HG03469 (cell line): ENCODE measurements at regions not wholly inside any gene's neighbourhood (a gene's known extent, or its start where the extent isn't known, plus 50 kb on each side); places are given as distances from the start of the nearest gene placed in this dataset.
"Not testable (repeated sequence)": the region's sequence is repeated elsewhere in the genome, so short reads cannot be mapped to it uniquely, and the experiment has no call there.

Experiments used
- ATAC-seq: cut with Tn5 transposase; IDR thresholded peaks from one replicate; pipeline ENCODE4 v1.9.1; 2021; ENCODE audit warnings: mild to moderate bottlenecking, moderate library complexity, moderate number of reproducible peaks; ENCODE audit not compliant: unreplicated experiment

DNA sequence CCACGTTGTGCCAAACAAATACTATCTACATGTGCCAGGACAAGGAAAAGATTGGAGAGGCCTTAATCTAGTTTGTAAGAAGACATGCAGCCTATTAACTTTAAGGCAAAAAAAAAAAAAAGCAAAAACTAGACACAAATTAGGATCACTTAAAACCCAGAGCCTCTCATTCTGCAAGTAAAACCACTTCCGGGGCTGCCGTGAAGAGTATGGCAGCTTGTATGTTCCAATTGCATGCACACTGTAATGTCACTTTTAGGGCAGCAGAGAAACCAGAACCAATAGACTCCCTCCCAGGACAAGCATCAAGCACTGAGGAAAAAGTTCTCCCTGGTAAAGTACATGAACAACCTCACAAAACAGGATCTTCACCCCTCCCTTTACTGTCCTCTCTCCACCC lies 70.6 kb downstream of the RSL24D1 start:
- ATAC-seq, result no peak

DNA sequence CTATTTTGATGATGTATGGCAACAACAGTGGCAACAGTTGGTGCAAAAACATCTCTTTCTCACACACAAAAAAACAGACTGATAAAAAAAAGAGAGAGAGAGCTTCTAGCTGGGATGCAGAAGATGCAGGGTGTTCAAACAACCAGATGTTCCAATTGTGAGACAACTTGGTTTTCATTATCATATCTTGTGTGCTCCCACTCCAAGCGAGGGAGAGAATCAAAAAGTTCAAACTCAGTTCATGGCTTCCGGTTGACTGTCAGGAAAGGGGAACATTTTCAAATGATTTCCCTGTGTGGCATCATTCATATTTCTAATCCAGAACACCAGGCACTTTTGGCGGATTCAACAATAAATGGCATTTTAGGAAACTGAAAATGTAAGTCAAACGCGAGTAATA lies 72.1 kb downstream of the RSL24D1 start:
- ATAC-seq, result no peak

DNA sequence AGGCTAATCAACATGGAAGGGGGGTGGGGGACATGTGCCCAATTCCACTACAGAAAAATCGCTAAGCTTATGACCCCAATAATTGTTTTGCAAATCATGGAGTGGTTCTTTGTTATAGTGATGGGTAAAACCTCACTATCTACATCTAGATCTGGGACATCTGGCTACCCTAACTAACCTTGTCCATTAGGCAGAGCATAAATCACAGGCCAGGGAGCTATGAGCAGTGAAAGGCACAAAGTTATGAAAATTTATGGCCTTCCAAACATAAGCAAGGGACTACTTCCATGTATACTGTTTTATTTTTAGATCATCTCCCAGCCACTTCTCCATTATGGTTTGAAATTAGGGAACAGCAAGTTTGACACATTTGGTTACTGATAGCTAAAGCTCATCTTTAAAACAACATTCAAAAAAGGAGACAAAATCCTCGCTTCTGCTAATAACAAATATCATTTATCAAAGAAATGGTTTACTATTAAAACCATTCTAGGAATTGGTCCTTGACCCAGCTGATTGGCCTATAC lies 78.3 kb downstream of the RSL24D1 start:
- ATAC-seq, result no peak

GRCh38 chr15:55116636-55117035 lies 80.1 kb downstream of the RSL24D1 start:
- ATAC-seq, result no peak

GRCh38 chr15:55113736-55114135 lies 83.0 kb downstream of the RSL24D1 start:
- no peak for ATAC-seq

- no peak for ATAC-seq
Measured at GRCh38 chr15:55112706-55113105, 84.0 kb downstream of the RSL24D1 start.

DNA sequence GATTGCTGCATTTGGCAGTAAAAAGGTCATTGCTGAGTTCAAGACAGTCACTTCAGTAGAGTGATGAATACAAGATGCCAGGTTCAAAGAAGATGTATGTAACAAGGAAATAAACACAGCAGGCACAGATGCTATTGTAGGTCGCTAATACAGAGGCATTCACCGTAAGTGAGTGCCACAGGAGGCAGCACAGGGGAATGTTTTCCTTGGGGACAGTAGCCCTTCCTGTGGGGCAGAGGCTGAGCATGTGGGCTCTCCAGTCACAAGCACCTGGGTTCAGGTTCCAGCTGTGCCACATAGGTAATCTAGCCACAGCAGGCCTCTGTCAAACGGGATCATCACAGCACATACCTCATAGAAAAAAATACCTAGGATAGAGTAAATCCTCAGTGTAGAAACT lies 86.3 kb downstream of the RSL24D1 start:
- no peak for ATAC-seq

- no peak for ATAC-seq
Measured at GRCh38 chr15:55108858-55109518, 87.8 kb downstream of the RSL24D1 start.

GRCh38 chr15:55108448-55108847 lies 88.3 kb downstream of the RSL24D1 start:
- no peak for ATAC-seq

DNA sequence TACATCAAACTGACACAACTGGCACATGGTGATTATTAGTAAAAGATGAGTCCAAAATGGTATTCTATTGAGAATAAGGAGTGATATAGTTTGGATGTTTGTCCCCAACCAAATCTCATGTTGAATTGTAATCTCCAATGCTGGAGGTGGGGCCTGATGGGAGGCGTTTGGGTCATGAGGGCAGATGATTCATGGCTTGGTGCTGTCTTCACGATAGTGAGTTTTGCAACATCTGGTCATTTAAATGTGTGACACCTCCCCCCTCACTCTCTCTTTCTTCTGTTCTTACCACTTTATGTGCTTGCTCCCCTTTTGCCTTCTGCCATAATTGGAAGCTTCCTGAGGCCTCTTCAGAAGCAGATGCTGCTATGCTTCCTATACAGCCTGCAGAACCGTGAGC lies 90.6 kb downstream of the RSL24D1 start:
- ATAC-seq, result no peak

GRCh38 chr15:55094136-55094535 lies 102.6 kb downstream of the RSL24D1 start:
- ATAC-seq, result no peak

DNA sequence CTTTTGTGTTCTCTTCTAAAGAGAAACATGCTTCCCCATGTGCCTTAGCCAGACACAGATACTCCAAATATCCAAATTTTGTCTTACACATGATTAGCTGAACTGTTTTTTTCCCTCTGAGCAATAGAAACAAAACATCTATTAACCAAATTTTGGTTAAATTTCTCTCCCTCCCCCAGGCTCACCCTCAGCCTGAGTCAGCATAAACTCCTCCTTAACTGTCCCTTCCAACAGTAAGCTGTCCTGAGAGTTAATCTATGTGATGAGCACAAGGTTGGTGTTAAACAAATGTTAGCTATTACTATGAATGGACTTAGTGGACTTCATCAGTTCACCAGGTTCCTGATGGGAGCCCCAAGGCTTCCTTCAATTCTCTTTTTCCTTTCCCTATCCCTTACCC lies 108.5 kb downstream of the RSL24D1 start:
- no peak for ATAC-seq

GRCh38 chr15:55084673-55085072 lies 112.1 kb downstream of the RSL24D1 start:
- ATAC-seq, result no peak

GRCh38 chr15:55084216-55084615 lies 112.5 kb downstream of the RSL24D1 start:
- no peak for ATAC-seq

DNA sequence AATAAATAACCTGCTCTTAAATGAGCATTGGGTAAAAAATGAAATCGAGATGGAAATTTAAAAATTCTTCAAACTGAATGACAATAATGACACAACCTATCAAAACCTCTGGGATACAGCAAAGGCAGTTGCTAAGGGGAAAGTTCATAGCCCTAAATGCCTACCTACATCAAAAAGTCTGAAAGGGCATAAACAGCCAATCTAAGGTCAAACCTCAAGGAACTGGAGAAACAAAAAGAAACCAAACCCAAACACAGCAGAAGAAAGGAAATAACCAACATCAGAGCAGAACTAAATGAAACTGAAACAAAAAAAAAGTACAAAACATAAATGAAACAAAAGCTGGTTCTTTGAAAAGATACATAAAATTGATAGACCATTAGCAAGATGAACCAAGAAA lies 119.7 kb downstream of the RSL24D1 start:
- ATAC-seq, result not testable (repeated sequence)

GRCh38 chr15:55074431-55074830 lies 122.3 kb downstream of the RSL24D1 start:
- no peak for ATAC-seq

DNA sequence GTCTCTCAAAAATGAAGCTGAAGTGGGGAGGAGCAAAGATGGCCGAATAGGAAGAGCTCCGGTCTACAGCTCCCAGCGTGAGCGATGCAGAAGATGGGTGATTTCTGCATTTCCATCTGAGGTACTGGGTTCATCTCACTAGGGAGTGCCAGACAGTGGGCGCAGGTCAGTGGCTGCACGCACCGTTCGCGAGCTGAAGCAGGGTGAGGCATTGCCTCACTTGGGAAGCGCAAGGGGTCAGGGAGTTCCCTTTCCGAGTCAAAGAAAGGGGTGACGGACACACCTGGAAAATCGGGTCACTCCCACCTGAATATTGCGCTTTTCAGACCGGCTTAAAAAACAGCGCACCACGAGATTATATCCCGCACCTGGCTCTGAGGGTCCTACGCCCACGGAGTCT lies 132.8 kb downstream of the RSL24D1 start:
- ATAC-seq, result not testable (repeated sequence)

DNA sequence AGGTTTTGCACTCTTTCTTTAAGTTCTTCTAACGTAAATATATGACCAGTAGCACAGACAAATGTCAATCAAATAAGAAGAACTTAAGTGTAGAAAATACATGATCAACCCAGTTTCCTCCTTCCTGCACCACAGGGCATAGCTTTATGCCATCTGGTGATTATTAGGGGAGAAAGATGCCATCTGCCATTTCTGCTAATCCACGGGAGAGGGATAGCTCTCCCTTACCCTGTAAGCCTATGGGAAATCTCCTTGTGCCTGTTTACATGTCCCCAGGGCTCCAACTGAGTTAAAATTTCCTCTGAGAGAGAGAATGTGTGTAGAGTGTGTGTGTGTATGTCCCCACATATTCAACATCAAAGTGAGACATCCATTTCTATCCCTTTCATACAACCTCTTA lies 135.9 kb downstream of the RSL24D1 start:
- ATAC-seq, result no peak

GRCh38 chr15:55056500-55056899 lies 140.2 kb downstream of the RSL24D1 start:
- ATAC-seq, result no peak

DNA sequence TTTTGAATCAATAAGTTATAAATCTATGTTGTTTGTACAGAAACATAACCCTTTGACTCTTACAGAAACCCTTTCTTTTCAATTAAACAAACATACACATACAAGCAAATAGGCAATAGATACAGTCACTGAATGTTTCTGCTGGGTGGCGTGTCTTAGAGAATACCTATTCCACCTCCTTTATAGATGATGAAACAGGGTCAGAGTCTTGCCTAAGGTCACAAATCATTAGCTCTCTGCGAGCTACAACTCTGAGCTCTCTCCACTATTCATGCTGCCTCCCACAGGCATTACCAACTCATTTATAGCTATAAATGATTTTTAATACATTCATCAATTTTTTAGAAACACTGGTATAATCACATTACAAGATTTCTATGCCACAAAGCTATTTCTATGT lies 152.6 kb downstream of the RSL24D1 start:
- ATAC-seq, result no peak

DNA sequence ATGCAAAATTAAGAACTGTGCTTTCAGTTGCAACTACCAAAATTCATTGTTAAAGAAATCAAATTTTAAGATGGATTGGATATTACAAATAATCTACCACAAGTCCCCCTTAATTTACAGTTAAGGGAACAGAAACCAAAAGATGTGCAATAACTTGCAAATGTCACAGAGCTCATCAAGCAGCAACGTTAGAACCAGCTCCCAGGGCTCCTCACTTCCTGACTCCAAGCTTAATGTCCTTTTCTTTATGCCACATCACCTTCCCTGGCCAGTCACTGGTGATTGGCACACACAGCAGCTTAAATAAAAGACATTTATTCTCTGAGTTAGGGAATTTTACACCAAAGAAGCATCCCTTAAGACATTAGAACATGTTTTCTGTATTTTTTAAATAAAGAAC lies 159.7 kb downstream of the RSL24D1 start:
- ATAC-seq, result no peak

DNA sequence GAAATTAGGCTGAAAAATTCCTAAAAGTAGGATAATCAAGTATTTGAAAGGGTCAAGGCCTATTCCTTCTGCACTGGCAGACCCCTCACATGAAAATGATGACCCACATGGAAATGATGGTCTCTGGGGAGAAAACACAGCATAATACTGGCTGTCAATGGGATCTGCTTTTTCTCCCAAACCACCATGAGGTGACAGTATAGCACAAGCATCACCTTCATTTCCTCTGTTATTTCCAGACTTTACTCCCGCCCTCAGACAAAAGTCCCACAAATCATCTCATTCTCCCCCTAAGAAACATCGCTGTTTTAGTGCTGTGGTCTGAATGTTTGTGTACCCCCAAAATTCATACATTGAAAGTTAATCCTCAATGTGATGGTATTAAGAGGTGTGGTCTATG lies 161.0 kb downstream of the RSL24D1 start:
- ATAC-seq, result no peak

DNA sequence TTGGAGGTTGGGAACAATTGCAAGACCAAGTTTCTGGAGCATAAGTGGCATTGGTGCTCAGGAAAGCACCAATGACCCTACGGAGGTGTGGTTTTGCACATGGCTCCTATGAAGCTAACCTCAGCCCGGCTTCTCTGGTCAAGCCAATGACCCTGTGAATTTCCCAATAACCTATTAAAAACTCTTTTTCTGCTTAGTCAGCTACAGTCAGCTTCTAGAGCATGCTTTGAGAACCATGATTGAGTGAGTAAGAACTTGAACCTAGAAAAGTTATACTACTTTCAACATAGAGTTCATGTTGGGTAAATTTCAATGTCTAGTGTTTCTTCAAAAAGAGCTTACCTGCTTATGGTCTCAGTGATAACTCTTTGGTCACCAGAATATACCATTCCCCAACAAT lies 163.2 kb downstream of the RSL24D1 start:
- ATAC-seq, result no peak
